K562 (cell line): ENCODE measurements at regions not wholly inside any gene's neighbourhood (a gene's known extent, or its start where the extent isn't known, plus 50 kb on each side); places are given as distances from the start of the nearest gene placed in this dataset.

Experiments
- BRF1 ChIP-seq: IDR thresholded peaks from 3 replicates; pipeline ENCODE4 v1.6.1; 2011; ENCODE audit warnings: borderline replicate concordance, mild to moderate bottlenecking; ENCODE audit not compliant: insufficient read length; ENCODE audit errors: extremely low read depth
- FOXK2 ChIP-seq, 2 experiments: fragments of 450-650 bp; IDR thresholded peaks in 1 of 2; conservative IDR thresholded peaks in 1 of 2; 2 replicates each; pipeline ENCODE4 v1.6.1; 2016; ENCODE audit warnings: low read depth in 2 of 2, mild to moderate bottlenecking in 1 of 2
- MAZ ChIP-seq, 2 experiments: fragments of 450-650 bp in 1 of 2; sonication (generic) in 1 of 2; formaldehyde crosslinking; IDR thresholded peaks in 1 of 2; conservative IDR thresholded peaks in 1 of 2; 2 replicates each; pipeline versions ENCODE4 v1.4.0 to v1.5.0; 2020; ENCODE audit warnings: mild to moderate bottlenecking in 1 of 2, missing genetic modification reagents in 1 of 2
- ZNF717 ChIP-seq: fragments of 250-450 bp; sonication (Bioruptor Pico); IDR thresholded peaks from 2 replicates; pipeline ENCODE4 v1.5.0; 2021
- TF ChIP-seq, protein P1 (sequence below): fragments of 450-650 bp; IDR thresholded peaks from 2 replicates; pipeline ENCODE4 v1.6.1; 2016; ENCODE audit warnings: mild to moderate bottlenecking, moderate library complexity
- TF ChIP-seq, protein P2 (sequence below): fragments of 450-650 bp; formaldehyde crosslinking; IDR thresholded peaks from 2 replicates; pipeline ENCODE4 v1.4.0; 2020; ENCODE audit warnings: mild to moderate bottlenecking, mixed read lengths
- TF ChIP-seq, protein P3 (sequence below), 3 experiments: IDR thresholded peaks in 2 of 3; conservative IDR thresholded peaks in 1 of 3; 2 replicates each; pipeline ENCODE4 v1.5.1; 2011 to 2012; ENCODE audit warnings: low read length in 3 of 3, mild to moderate bottlenecking in 3 of 3, control low read depth in 2 of 3, improper control_type of control experiment in 1 of 3, inconsistent platforms in 1 of 3, low read depth in 1 of 3, mixed read lengths in 1 of 3, moderate library complexity in 1 of 3; ENCODE audit not compliant: insufficient read depth in 2 of 3

DNA sequence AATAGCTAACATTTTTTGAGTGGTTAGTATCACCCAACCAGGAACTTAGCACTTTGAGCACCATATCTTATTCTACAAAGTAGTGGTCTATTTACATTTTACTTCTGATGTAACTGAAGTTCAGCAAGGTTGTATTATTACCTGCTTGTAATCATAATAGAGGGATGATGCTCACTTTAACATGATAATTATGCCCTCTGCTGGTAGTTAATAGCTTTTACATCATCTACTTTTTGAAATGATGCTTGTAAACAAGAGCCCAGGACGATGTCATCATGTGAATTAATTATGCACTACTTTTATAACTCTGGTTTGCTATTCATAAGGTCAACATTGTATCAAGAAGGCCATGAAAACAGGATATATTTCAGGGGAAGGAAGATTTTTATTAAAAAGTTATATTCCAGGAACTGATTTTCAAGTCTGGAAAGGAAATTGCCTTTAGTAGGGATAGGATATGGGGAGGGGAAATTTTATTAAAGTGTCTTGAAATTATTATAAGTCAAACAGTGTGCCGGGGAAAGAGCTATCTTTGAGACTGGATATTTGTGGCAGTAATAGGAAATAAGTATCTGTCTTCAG, 80.3 kb upstream of the SCIN start (continued):
- TF ChIP-seq, protein P1, sequence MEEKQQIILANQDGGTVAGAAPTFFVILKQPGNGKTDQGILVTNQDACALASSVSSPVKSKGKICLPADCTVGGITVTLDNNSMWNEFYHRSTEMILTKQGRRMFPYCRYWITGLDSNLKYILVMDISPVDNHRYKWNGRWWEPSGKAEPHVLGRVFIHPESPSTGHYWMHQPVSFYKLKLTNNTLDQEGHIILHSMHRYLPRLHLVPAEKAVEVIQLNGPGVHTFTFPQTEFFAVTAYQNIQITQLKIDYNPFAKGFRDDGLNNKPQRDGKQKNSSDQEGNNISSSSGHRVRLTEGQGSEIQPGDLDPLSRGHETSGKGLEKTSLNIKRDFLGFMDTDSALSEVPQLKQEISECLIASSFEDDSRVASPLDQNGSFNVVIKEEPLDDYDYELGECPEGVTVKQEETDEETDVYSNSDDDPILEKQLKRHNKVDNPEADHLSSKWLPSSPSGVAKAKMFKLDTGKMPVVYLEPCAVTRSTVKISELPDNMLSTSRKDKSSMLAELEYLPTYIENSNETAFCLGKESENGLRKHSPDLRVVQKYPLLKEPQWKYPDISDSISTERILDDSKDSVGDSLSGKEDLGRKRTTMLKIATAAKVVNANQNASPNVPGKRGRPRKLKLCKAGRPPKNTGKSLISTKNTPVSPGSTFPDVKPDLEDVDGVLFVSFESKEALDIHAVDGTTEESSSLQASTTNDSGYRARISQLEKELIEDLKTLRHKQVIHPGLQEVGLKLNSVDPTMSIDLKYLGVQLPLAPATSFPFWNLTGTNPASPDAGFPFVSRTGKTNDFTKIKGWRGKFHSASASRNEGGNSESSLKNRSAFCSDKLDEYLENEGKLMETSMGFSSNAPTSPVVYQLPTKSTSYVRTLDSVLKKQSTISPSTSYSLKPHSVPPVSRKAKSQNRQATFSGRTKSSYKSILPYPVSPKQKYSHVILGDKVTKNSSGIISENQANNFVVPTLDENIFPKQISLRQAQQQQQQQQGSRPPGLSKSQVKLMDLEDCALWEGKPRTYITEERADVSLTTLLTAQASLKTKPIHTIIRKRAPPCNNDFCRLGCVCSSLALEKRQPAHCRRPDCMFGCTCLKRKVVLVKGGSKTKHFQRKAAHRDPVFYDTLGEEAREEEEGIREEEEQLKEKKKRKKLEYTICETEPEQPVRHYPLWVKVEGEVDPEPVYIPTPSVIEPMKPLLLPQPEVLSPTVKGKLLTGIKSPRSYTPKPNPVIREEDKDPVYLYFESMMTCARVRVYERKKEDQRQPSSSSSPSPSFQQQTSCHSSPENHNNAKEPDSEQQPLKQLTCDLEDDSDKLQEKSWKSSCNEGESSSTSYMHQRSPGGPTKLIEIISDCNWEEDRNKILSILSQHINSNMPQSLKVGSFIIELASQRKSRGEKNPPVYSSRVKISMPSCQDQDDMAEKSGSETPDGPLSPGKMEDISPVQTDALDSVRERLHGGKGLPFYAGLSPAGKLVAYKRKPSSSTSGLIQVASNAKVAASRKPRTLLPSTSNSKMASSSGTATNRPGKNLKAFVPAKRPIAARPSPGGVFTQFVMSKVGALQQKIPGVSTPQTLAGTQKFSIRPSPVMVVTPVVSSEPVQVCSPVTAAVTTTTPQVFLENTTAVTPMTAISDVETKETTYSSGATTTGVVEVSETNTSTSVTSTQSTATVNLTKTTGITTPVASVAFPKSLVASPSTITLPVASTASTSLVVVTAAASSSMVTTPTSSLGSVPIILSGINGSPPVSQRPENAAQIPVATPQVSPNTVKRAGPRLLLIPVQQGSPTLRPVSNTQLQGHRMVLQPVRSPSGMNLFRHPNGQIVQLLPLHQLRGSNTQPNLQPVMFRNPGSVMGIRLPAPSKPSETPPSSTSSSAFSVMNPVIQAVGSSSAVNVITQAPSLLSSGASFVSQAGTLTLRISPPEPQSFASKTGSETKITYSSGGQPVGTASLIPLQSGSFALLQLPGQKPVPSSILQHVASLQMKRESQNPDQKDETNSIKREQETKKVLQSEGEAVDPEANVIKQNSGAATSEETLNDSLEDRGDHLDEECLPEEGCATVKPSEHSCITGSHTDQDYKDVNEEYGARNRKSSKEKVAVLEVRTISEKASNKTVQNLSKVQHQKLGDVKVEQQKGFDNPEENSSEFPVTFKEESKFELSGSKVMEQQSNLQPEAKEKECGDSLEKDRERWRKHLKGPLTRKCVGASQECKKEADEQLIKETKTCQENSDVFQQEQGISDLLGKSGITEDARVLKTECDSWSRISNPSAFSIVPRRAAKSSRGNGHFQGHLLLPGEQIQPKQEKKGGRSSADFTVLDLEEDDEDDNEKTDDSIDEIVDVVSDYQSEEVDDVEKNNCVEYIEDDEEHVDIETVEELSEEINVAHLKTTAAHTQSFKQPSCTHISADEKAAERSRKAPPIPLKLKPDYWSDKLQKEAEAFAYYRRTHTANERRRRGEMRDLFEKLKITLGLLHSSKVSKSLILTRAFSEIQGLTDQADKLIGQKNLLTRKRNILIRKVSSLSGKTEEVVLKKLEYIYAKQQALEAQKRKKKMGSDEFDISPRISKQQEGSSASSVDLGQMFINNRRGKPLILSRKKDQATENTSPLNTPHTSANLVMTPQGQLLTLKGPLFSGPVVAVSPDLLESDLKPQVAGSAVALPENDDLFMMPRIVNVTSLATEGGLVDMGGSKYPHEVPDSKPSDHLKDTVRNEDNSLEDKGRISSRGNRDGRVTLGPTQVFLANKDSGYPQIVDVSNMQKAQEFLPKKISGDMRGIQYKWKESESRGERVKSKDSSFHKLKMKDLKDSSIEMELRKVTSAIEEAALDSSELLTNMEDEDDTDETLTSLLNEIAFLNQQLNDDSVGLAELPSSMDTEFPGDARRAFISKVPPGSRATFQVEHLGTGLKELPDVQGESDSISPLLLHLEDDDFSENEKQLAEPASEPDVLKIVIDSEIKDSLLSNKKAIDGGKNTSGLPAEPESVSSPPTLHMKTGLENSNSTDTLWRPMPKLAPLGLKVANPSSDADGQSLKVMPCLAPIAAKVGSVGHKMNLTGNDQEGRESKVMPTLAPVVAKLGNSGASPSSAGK: peak; percentile 11; the same call in 1 of the 2 replicates
- TF ChIP-seq, protein P2, sequence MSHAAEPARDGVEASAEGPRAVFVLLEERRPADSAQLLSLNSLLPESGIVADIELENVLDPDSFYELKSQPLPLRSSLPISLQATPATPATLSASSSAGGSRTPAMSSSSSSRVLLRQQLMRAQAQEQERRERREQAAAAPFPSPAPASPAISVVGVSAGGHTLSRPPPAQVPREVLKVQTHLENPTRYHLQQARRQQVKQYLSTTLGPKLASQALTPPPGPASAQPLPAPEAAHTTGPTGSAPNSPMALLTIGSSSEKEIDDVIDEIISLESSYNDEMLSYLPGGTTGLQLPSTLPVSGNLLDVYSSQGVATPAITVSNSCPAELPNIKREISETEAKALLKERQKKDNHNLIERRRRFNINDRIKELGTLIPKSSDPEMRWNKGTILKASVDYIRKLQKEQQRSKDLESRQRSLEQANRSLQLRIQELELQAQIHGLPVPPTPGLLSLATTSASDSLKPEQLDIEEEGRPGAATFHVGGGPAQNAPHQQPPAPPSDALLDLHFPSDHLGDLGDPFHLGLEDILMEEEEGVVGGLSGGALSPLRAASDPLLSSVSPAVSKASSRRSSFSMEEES: no peak
- TF ChIP-seq MAZ (CRISPR knock-in tag; conservative IDR thresholded peaks at IDR 0.05 in 1 of 2, IDR thresholded peaks at IDR 0.05 in 1 of 2): 0 out of 4 replicates have a peak, but pooled peaks of 1 of the 2 experiments have one; percentile 29
- no peak for TF ChIP-seq BRF1
- TF ChIP-seq ZNF717 (CRISPR knock-in tag): no peak
- peak; percentile 88 to 92 for TF ChIP-seq FOXK2 (conservative IDR thresholded peaks at IDR 0.05 in 1 of 2, IDR thresholded peaks at IDR 0.05 in 1 of 2; ENCODE audit: low read depth in 2 of 2)
- TF ChIP-seq, protein P3, sequence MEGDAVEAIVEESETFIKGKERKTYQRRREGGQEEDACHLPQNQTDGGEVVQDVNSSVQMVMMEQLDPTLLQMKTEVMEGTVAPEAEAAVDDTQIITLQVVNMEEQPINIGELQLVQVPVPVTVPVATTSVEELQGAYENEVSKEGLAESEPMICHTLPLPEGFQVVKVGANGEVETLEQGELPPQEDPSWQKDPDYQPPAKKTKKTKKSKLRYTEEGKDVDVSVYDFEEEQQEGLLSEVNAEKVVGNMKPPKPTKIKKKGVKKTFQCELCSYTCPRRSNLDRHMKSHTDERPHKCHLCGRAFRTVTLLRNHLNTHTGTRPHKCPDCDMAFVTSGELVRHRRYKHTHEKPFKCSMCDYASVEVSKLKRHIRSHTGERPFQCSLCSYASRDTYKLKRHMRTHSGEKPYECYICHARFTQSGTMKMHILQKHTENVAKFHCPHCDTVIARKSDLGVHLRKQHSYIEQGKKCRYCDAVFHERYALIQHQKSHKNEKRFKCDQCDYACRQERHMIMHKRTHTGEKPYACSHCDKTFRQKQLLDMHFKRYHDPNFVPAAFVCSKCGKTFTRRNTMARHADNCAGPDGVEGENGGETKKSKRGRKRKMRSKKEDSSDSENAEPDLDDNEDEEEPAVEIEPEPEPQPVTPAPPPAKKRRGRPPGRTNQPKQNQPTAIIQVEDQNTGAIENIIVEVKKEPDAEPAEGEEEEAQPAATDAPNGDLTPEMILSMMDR (IDR thresholded peaks at IDR 0.05 in 2 of 3, conservative IDR thresholded peaks at IDR 0.05 in 1 of 3; ENCODE audit: insufficient read depth in 2 of 3, low read depth in 1 of 3, low read length in 3 of 3): peak; percentile 30 to 73 (median 57); a peak in 4 of 6 replicates
